HepG2 (cell line): ENCODE measurements at regions not wholly inside any gene's neighbourhood (a gene's known extent, or its start where the extent isn't known, plus 50 kb on each side); places are given as distances from the start of the nearest gene placed in this dataset.

ENCODE experiments used
- ATAC-seq: fragments of 200-7000 bp; cut with Tn5 transposase; 3 replicates; pipeline ENCODE4 v1.9.1; 2020; ENCODE audit warnings: mild to moderate bottlenecking, moderate library complexity
- BruUV-seq: library from RNA; stranded (reverse); fragments of 400-500 nt; replicated peaks from 2 replicates; lab custom pipeline; 2021; lab: Mats Ljungman, UMichigan
- CTCF ChIA-PET: fragments of 300-600 bp; formaldehyde crosslinking; extraction: SDS; loops from one replicate; lab custom pipeline; 2021; ENCODE audit warnings: low total read pairs, inconsistent platforms, low intra/inter-chr PET ratio; lab: Yijun Ruan, JAX
- POLR2A ChIA-PET: fragments of 350-600 bp; sonication (Branson Sonifier 250); formaldehyde crosslinking; loops from one replicate; lab custom pipeline; 2020; ENCODE audit warnings: antibody characterized with exemption, inconsistent platforms; lab: Yijun Ruan, JAX
- DNase-seq: peaks from one replicate; pipeline ENCODE4 v3.0.0-alpha.2; 2015; ENCODE audit warnings: low spot score
- FAIRE-seq: peaks from 3 replicates; lab custom pipeline; 2011; peaks lifted over from hg19 to GRCh38; lab: Jason Lieb, UNC
- H2AFZ ChIP-seq: one replicate; pipeline ENCODE4 v1.6.1; 2011; ENCODE audit warnings: low read length, inconsistent platforms
- H3K27ac ChIP-seq: fragments of 300-600 bp; 3 replicates; pipeline ENCODE4 v1.8.0; 2011; ENCODE audit warnings: mixed run types, mild to moderate bottlenecking, mixed read lengths, low read length, inconsistent platforms; ENCODE audit not compliant: insufficient read depth; ENCODE audit errors: extremely low read length
- H3K27me3 ChIP-seq, 2 experiments: fragments of 200-600 bp in 1 of 2; 2 replicates in 1 of 2; 3 replicates in 1 of 2; pipeline versions ENCODE4 v1.6.0 to v1.8.0; 2011; ENCODE audit warnings: low read length in 2 of 2, mild to moderate bottlenecking in 2 of 2, moderate library complexity in 2 of 2, inconsistent platforms in 1 of 2; ENCODE audit not compliant: insufficient read depth in 2 of 2, control insufficient read depth in 1 of 2
- H3K36me3 ChIP-seq, 2 experiments: fragments of 200-600 bp in 1 of 2; replicated peaks in 1 of 2; 2 replicates in 1 of 2; 3 replicates in 1 of 2; pipeline versions ENCODE4 v1.5.1 to v1.8.0; 2011; ENCODE audit warnings: low read length in 2 of 2, inconsistent platforms in 1 of 2; ENCODE audit not compliant: insufficient read depth in 2 of 2, control insufficient read depth in 1 of 2
- H3K4me1 ChIP-seq: 2 replicates; pipeline ENCODE4 v1.5.1; 2012; ENCODE audit warnings: low read length, inconsistent platforms; ENCODE audit not compliant: insufficient read depth
- H3K4me2 ChIP-seq: 2 replicates; pipeline ENCODE4 v1.6.0; 2011; ENCODE audit warnings: low read depth, low read length, inconsistent platforms
- H3K4me3 ChIP-seq, 3 experiments: fragments of 200-600 bp in 1 of 3; sonication (generic), shearing (Covaris generic) in 1 of 3; replicated peaks in 1 of 3; 2 replicates each; pipeline ENCODE4 v1.5.1; 2011 to 2016; ENCODE audit warnings: low read length in 3 of 3, inconsistent platforms in 2 of 3, low read depth in 2 of 3, mild to moderate bottlenecking in 2 of 3, control low read depth in 1 of 3, mixed read lengths in 1 of 3; ENCODE audit not compliant: insufficient read depth in 1 of 3
- H3K79me2 ChIP-seq: one replicate; pipeline ENCODE4 v1.6.1; 2011; ENCODE audit warnings: low read length, inconsistent platforms; ENCODE audit not compliant: insufficient read depth
- H3K9ac ChIP-seq: 2 replicates; pipeline ENCODE4 v1.6.0; 2011; ENCODE audit warnings: mild to moderate bottlenecking, low read depth, low read length, inconsistent platforms; ENCODE audit not compliant: insufficient read depth
- H3K9me3 ChIP-seq: 2 replicates; pipeline ENCODE4 v1.5.1; 2012; ENCODE audit warnings: mild to moderate bottlenecking, low read length
- H4K20me1 ChIP-seq: 2 replicates; pipeline ENCODE4 v1.6.0; 2011; ENCODE audit warnings: inconsistent platforms, mild to moderate bottlenecking, low read length, moderate library complexity; ENCODE audit not compliant: insufficient read depth
- CHD2 ChIP-seq: IDR thresholded peaks from 2 replicates; pipeline ENCODE4 v1.6.1; 2011; ENCODE audit warnings: low read depth, low read length, improper control_type of control experiment
- CREB3 ChIP-seq: sonication (generic); formaldehyde crosslinking; IDR thresholded peaks from 2 replicates; pipeline ENCODE4 v1.5.0; 2020; ENCODE audit warnings: missing genetic modification reagents
- CSRNP2 ChIP-seq: sonication (generic); formaldehyde crosslinking; conservative IDR thresholded peaks from 2 replicates; pipeline ENCODE4 v1.8.0; 2022; ENCODE audit warnings: low read depth, missing genetic modification reagents
- ELK4 ChIP-seq: sonication (generic); formaldehyde crosslinking; IDR thresholded peaks from 2 replicates; pipeline ENCODE4 v1.9.0; 2021; ENCODE audit warnings: missing genetic modification reagents, borderline replicate concordance
- JUN ChIP-seq: sonication (generic); formaldehyde crosslinking; IDR thresholded peaks from 2 replicates; pipeline ENCODE4 v1.4.0; 2020; ENCODE audit warnings: mild to moderate bottlenecking, missing genetic modification reagents
- MTA3 ChIP-seq: sonication (generic); formaldehyde crosslinking; IDR thresholded peaks from 2 replicates; pipeline ENCODE4 v1.4.0; 2020; ENCODE audit warnings: missing genetic modification reagents
- MXD1 ChIP-seq: sonication (generic); formaldehyde crosslinking; IDR thresholded peaks from 2 replicates; pipeline ENCODE4 v1.4.0; 2020; ENCODE audit warnings: mild to moderate bottlenecking, missing genetic modification reagents
- NFRKB ChIP-seq: fragments of 450-650 bp; IDR thresholded peaks from 2 replicates; pipeline ENCODE4 v1.6.1; 2017
- PBX3 ChIP-seq: sonication (generic); formaldehyde crosslinking; IDR thresholded peaks from 2 replicates; pipeline ENCODE4 v1.8.1; 2023; ENCODE audit warnings: missing genetic modification reagents, inconsistent platforms, borderline replicate concordance
- POGZ ChIP-seq: sonication (generic); formaldehyde crosslinking; IDR thresholded peaks from 2 replicates; pipeline ENCODE4 v1.4.0; 2020; ENCODE audit warnings: mild to moderate bottlenecking, missing genetic modification reagents
- REL ChIP-seq: sonication (generic); formaldehyde crosslinking; conservative IDR thresholded peaks from 2 replicates; pipeline ENCODE4 v1.8.0; 2022; ENCODE audit warnings: mild to moderate bottlenecking, missing genetic modification reagents, moderate library complexity
- SAFB2 ChIP-seq: sonication (generic); formaldehyde crosslinking; IDR thresholded peaks from 2 replicates; pipeline ENCODE4 v1.5.1; 2020; ENCODE audit warnings: missing genetic modification reagents, low read depth, mild to moderate bottlenecking, borderline replicate concordance
- TGIF2 ChIP-seq: IDR thresholded peaks from 2 replicates; pipeline ENCODE4 v1.6.1; 2016; ENCODE audit warnings: control low read depth, missing compliant biosample characterization
- THAP9 ChIP-seq: sonication (generic); formaldehyde crosslinking; IDR thresholded peaks from 2 replicates; pipeline ENCODE4; 2020; ENCODE audit warnings: missing genetic modification reagents, mild to moderate bottlenecking, borderline replicate concordance
- U2AF1 ChIP-seq: fragments of 200-400 bp; formaldehyde crosslinking; optimal IDR thresholded peaks from 2 replicates; pipeline ENCODE3; 2017; ENCODE audit warnings: mild to moderate bottlenecking, low read depth, low read length
- ZFP1 ChIP-seq: IDR thresholded peaks from 2 replicates; pipeline ENCODE4 v1.6.1; 2016
- ZFP90 ChIP-seq: sonication (generic); formaldehyde crosslinking; IDR thresholded peaks from 2 replicates; pipeline ENCODE4 v1.8.0; 2022; ENCODE audit warnings: missing genetic modification reagents, mild to moderate bottlenecking, inconsistent platforms, borderline replicate concordance
- ZSCAN25 ChIP-seq: sonication (generic); formaldehyde crosslinking; IDR thresholded peaks from 2 replicates; pipeline ENCODE4 v1.8.0; 2022; ENCODE audit warnings: mild to moderate bottlenecking, missing genetic modification reagents
- WGBS: methylation state at CpG from one replicate; pipeline ENCODE4 v1.1.6; 2017; ENCODE audit warnings: low lambda C conversion rate; 5-methylcytosine and 5-hydroxymethylcytosine counted together
- in situ Hi-C: cut with HindIII; loops from 2 replicates; pipeline ENCODE4 v1.10.0; 2017; ENCODE audit warnings: low pct_unique_long_range_greater_than_20kb; ENCODE audit not compliant: extremely low pct_ligation_motif_present
- intact Hi-C: fragments of 100-400 bp; cut with micrococcal nuclease; formaldehyde crosslinking; loops from one replicate; pipeline ENCODE4 v1.10.0; 2022; ENCODE audit not compliant: unreplicated experiment

- FAIRE-seq: no peak
- no peak for ATAC-seq
- no peak for TF ChIP-seq REL (CRISPR knock-in tag)
- TF ChIP-seq POGZ: no peak
- no peak for TF ChIP-seq MTA3
- TF ChIP-seq CSRNP2 (CRISPR knock-in tag): no peak
- TF ChIP-seq ZFP1 (CRISPR knock-in tag): no peak
- no peak for TF ChIP-seq U2AF1
- TF ChIP-seq SAFB2 (CRISPR knock-in tag): no peak
- no peak for TF ChIP-seq CREB3 (CRISPR knock-in tag)
- TF ChIP-seq TGIF2 (CRISPR knock-in tag): no peak
- TF ChIP-seq THAP9: no peak
- no peak for TF ChIP-seq PBX3 (CRISPR knock-in tag)
- no peak for TF ChIP-seq MXD1
- TF ChIP-seq ELK4 (CRISPR knock-in tag): no peak
- TF ChIP-seq JUN (CRISPR knock-in tag): no peak
- no peak for TF ChIP-seq ZFP90 (CRISPR knock-in tag)
- no peak for TF ChIP-seq CHD2
- no peak for TF ChIP-seq ZSCAN25 (CRISPR knock-in tag)
- no peak for TF ChIP-seq NFRKB
Measured at GRCh38 chr2:51920509-51920908, 888.6 kb upstream of the NRXN1 start.

More at GRCh38 chr2:51920509-51920908, 888.6 kb upstream of the NRXN1 start:
- Histone ChIP-seq H3K4me2 (no peak overlapping the region), H3K27me3 (no peaks in the 10 kb centered on the region), H2AFZ (no peak overlapping the region), H3K36me3 (no peaks in the 10 kb centered on the region), H3K4me1 (no peaks in the 10 kb centered on the region), H3K9me3 (peaks cover 70% of the 10 kb centered on the region), H3K4me3 (no peak overlapping the region), H4K20me1 (no peaks in the 10 kb centered on the region), H3K27ac (no peak overlapping the region), H3K79me2 (no peaks in the 10 kb centered on the region), H3K9ac (no peak overlapping the region)
- in situ Hi-C loops (no loop called here), intact Hi-C loops (no loop called here)
- ChIA-PET POLR2A (no interaction called here), CTCF (no interaction called here)
- DNase-seq: no peak
- WGBS: under 1% methylated on average over 6 of the region's 6 CpGs
- no TSS peak for BruUV-seq
